ENCODE measurements at regions not wholly inside any gene's neighbourhood (a gene's known extent, or its start where the extent isn't known, plus 50 kb on each side); places are given as distances from the start of the nearest gene placed in this dataset.

- Histone ChIP-seq H3K27ac (no peak overlapping the region), H3K9ac (no peak overlapping the region)
- WGBS, 2 experiments (ENCODE audit: low coverage in 1 of 2, low lambda C conversion rate in 2 of 2, missing lambda C conversion rate in 2 of 2), result 67 to 87% methylated on average over 1 of the region's 1 CpG
These were observed 307.6 kb upstream of the FLRT2 start for GRCh38 chr14:85222341-85222740.

GRCh38 chr14:85223667-85224066 is 306.3 kb upstream of the FLRT2 start:
- Histone ChIP-seq H3K79me2 (ENCODE audit: insufficient read depth) (no peaks in the 10 kb centered on the region), H3K9me2 (ENCODE audit: insufficient read depth) (no peaks in the 10 kb centered on the region; the same call in 1 of the 2 replicates), H3K36me3 (ENCODE audit: low read depth) (no peaks in the 10 kb centered on the region), H3K4me2 (ENCODE audit: unreplicated experiment) (no peak overlapping the region), H3K9ac (no peak overlapping the region), H3K27ac (no peak overlapping the region), H3K9me3 (ENCODE audit: low read depth) (no peaks in the 10 kb centered on the region), H3F3A (ENCODE audit: insufficient read depth) (no peaks in the 10 kb centered on the region), H3K4me1 (ENCODE audit: insufficient read depth) (no peaks in the 10 kb centered on the region), H2AFZ (no peak overlapping the region), H3K4me3 (no peak overlapping the region), H3K27me3 (replicated peaks; ENCODE audit: insufficient read depth) (no peaks in the 10 kb centered on the region), H4K20me1 (ENCODE audit: insufficient read depth) (no peaks in the 10 kb centered on the region)
- 46 to 49% methylated on average over 3 of the region's 3 CpGs for WGBS, 2 experiments (ENCODE audit: low coverage in 1 of 2, low lambda C conversion rate in 2 of 2, missing lambda C conversion rate in 2 of 2)
- in situ Hi-C loops (cut with MboI), result no loop called here
- no peak for DNase-seq
- TF ChIP-seq EZH2 (IDR thresholded peaks at IDR 0.05; ENCODE audit: insufficient read depth, poor library complexity, severe bottlenecking) (no peak), EZH2phosphoT487 (IDR thresholded peaks at IDR 0.05; ENCODE audit: insufficient read depth, low read depth) (no peak)

More at GRCh38 chr14:85222341-85222740, 307.6 kb upstream of the FLRT2 start:
- H4K20me1 ChIP-seq (ENCODE audit: insufficient read depth), result no peaks in the 10 kb centered on the region
- DNase-seq, result no peak
- no peak overlapping the region for H3K4me2 ChIP-seq (ENCODE audit: unreplicated experiment)
- no peaks in the 10 kb centered on the region for H3K9me3 ChIP-seq (ENCODE audit: low read depth)
- no peaks in the 10 kb centered on the region for H3K27me3 ChIP-seq (replicated peaks; ENCODE audit: insufficient read depth)
- in situ Hi-C loops (cut with MboI), result no loop called here
- H3K9me2 ChIP-seq (ENCODE audit: insufficient read depth), result no peaks in the 10 kb centered on the region; the same call in 1 of the 2 replicates
- H3K4me3 ChIP-seq, result no peak overlapping the region
- TF ChIP-seq EZH2 (IDR thresholded peaks at IDR 0.05; ENCODE audit: insufficient read depth, poor library complexity, severe bottlenecking), result no peak
- no peak for TF ChIP-seq EZH2phosphoT487 (IDR thresholded peaks at IDR 0.05; ENCODE audit: insufficient read depth, low read depth)
- no peaks in the 10 kb centered on the region for H3K36me3 ChIP-seq (ENCODE audit: low read depth)
- no peaks in the 10 kb centered on the region for H3F3A ChIP-seq (ENCODE audit: insufficient read depth)
- H3K79me2 ChIP-seq (ENCODE audit: insufficient read depth), result no peaks in the 10 kb centered on the region
- no peak overlapping the region for H2AFZ ChIP-seq
- H3K4me1 ChIP-seq (ENCODE audit: insufficient read depth), result no peaks in the 10 kb centered on the region

- Histone ChIP-seq H3K36me3 (ENCODE audit: low read depth) (no peaks in the 10 kb centered on the region), H3K4me3 (no peak overlapping the region), H3K4me1 (ENCODE audit: insufficient read depth) (no peaks in the 10 kb centered on the region), H3F3A (ENCODE audit: insufficient read depth) (no peaks in the 10 kb centered on the region), H3K9me3 (ENCODE audit: low read depth) (no peaks in the 10 kb centered on the region), H3K9ac (no peak overlapping the region), H3K4me2 (ENCODE audit: unreplicated experiment) (no peak overlapping the region), H2AFZ (no peak overlapping the region), H3K27ac (no peak overlapping the region), H3K27me3 (replicated peaks; ENCODE audit: insufficient read depth) (no peaks in the 10 kb centered on the region), H3K79me2 (ENCODE audit: insufficient read depth) (no peaks in the 10 kb centered on the region), H4K20me1 (ENCODE audit: insufficient read depth) (no peaks in the 10 kb centered on the region), H3K9me2 (ENCODE audit: insufficient read depth) (no peaks in the 10 kb centered on the region)
- in situ Hi-C loops (cut with MboI), result no loop called here
- 79 to 85% methylated on average over 3 of the region's 3 CpGs for WGBS, 2 experiments (ENCODE audit: low coverage in 1 of 2, low lambda C conversion rate in 2 of 2, missing lambda C conversion rate in 2 of 2)
- no peak for DNase-seq
- TF ChIP-seq EZH2 (IDR thresholded peaks at IDR 0.05; ENCODE audit: insufficient read depth, poor library complexity, severe bottlenecking), result no peak
- no peak for TF ChIP-seq EZH2phosphoT487 (IDR thresholded peaks at IDR 0.05; ENCODE audit: insufficient read depth, low read depth)
These were observed 305.7 kb upstream of the FLRT2 start for GRCh38 chr14:85224241-85224640.

- TF ChIP-seq EZH2 (IDR thresholded peaks at IDR 0.05; ENCODE audit: insufficient read depth, poor library complexity, severe bottlenecking) (no peak), EZH2phosphoT487 (IDR thresholded peaks at IDR 0.05; ENCODE audit: insufficient read depth, low read depth) (no peak)
- Histone ChIP-seq H3K27ac (peak overlapping the region; percentile 67), H3K27me3 (replicated peaks; ENCODE audit: insufficient read depth) (no peaks in the 10 kb centered on the region), H3K4me2 (ENCODE audit: unreplicated experiment) (peak overlapping the region; percentile 47), H3K79me2 (ENCODE audit: insufficient read depth) (no peaks in the 10 kb centered on the region), H3K4me1 (ENCODE audit: insufficient read depth) (peaks cover 18% of the 10 kb centered on the region), H3K36me3 (ENCODE audit: low read depth) (no peaks in the 10 kb centered on the region), H3F3A (ENCODE audit: insufficient read depth) (peaks cover 19% of the 10 kb centered on the region), H3K9ac (peak overlapping the region; percentile 23; the same call in 1 of the 2 replicates), H3K9me3 (ENCODE audit: low read depth) (peaks cover 3% of the 10 kb centered on the region), H3K9me2 (ENCODE audit: insufficient read depth) (no peaks in the 10 kb centered on the region), H2AFZ (peak overlapping the region; percentile 12), H4K20me1 (ENCODE audit: insufficient read depth) (no peaks in the 10 kb centered on the region), H3K4me3 (peak overlapping the region; percentile 25)
- in situ Hi-C loops (cut with MboI), result no loop called here
- 18 to 20% methylated on average over 12 of the region's 12 CpGs for WGBS, 2 experiments (ENCODE audit: low coverage in 1 of 2, low lambda C conversion rate in 2 of 2, missing lambda C conversion rate in 2 of 2)
- DNase-seq, result peak; percentile 87
These were observed 296.2 kb upstream of the FLRT2 start for GRCh38 chr14:85233756-85234155.
